Loucy (cell line): ENCODE measurements at regions not wholly inside any gene's neighbourhood (a gene's known extent, or its start where the extent isn't known, plus 50 kb on each side); places are given as distances from the start of the nearest gene placed in this dataset.

Source experiments
- CTCF ChIP-seq: fragments of 200-600 bp; sonication (generic); conservative IDR thresholded peaks from 2 replicates; pipeline ENCODE4 v1.5.1; 2014; ENCODE audit warnings: mild to moderate bottlenecking, antibody characterized with exemption, low read length
- EZH2phosphoT487 ChIP-seq: fragments of 200-600 bp; IDR thresholded peaks from 2 replicates; pipeline ENCODE4 v1.6.1; 2018; ENCODE audit warnings: antibody characterized with exemption, mild to moderate bottlenecking, moderate library complexity, borderline replicate concordance

- TF ChIP-seq CTCF = no peak
- TF ChIP-seq EZH2phosphoT487 = no peak
These were observed 71.1 kb upstream of the HPCAL1 start for GRCh38 chr2:10231551-10232085.
